ENCODE measurements at regions not wholly inside any gene's neighbourhood (a gene's known extent, or its start where the extent isn't known, plus 50 kb on each side); places are given as distances from the start of the nearest gene placed in this dataset.

DNA sequence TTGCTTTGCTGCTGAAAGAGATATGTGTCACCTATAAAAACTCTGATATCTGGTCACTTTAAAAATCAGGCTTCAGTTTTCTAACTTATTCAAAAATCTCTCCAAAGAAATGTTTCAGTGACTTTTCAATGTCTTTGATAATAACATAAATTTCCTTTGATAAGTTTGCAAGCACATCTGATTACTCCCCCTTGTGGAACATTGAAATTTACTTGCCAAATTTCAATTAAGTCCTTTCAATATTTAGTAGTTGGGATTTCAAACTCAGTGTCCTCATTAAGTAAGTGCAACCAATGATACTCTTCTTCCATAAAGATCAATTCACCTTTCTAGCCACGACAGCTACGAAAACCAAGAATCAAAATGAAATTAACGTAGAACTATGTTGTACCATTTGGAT is 151.3 kb upstream of the FAM47C start:
- no peak overlapping the region for H3K4me3 ChIP-seq (ENCODE audit: low read depth, low read length)
- no peaks in the 10 kb centered on the region for H3K9me3 ChIP-seq (ENCODE audit: severe bottlenecking)
- no peaks in the 10 kb centered on the region for H3K36me3 ChIP-seq
- H3K27ac ChIP-seq, result no peak overlapping the region
- H3K27me3 ChIP-seq (ENCODE audit: insufficient read depth, low read depth, severe bottlenecking), result no peaks in the 10 kb centered on the region
- TF ChIP-seq, protein P1, sequence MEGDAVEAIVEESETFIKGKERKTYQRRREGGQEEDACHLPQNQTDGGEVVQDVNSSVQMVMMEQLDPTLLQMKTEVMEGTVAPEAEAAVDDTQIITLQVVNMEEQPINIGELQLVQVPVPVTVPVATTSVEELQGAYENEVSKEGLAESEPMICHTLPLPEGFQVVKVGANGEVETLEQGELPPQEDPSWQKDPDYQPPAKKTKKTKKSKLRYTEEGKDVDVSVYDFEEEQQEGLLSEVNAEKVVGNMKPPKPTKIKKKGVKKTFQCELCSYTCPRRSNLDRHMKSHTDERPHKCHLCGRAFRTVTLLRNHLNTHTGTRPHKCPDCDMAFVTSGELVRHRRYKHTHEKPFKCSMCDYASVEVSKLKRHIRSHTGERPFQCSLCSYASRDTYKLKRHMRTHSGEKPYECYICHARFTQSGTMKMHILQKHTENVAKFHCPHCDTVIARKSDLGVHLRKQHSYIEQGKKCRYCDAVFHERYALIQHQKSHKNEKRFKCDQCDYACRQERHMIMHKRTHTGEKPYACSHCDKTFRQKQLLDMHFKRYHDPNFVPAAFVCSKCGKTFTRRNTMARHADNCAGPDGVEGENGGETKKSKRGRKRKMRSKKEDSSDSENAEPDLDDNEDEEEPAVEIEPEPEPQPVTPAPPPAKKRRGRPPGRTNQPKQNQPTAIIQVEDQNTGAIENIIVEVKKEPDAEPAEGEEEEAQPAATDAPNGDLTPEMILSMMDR (IDR thresholded peaks at IDR 0.05; ENCODE audit: low read depth, low read length), result no peak
- DNase-seq, result no peak

DNA sequence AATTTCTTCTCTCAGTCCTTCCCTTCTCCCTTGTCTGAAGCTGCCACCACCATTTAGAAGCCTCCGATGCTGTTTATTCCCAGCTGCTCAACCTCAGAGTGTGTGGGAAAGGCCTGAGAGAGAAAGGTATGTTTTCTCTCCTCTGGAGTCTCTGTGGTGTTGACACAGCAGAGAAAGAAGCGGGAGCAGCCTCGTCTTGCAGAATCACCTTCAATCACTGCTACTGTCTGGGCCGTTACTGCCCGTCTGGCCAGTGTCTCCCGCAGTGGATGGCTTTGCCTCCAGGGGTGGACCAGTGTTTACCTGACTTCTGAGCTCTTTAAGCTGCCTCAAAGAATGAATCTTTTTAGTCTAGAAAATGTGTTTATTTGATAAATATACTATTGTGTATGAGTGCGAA is 148.9 kb upstream of the FAM47C start:
- Histone ChIP-seq H3K9me3 (ENCODE audit: severe bottlenecking) (no peaks in the 10 kb centered on the region), H3K36me3 (no peaks in the 10 kb centered on the region), H3K4me3 (ENCODE audit: low read depth, low read length) (no peak overlapping the region), H3K27ac (no peak overlapping the region), H3K27me3 (ENCODE audit: insufficient read depth, low read depth, severe bottlenecking) (no peaks in the 10 kb centered on the region)
- no peak for DNase-seq
- TF ChIP-seq, protein P1 (IDR thresholded peaks at IDR 0.05; ENCODE audit: low read depth, low read length), result no peak

GRCh38 chrX:36861601-36862000 is 146.6 kb upstream of the FAM47C start:
- no peak for DNase-seq

GRCh38 chrX:36867143-36867542 is 141.0 kb upstream of the FAM47C start:
- TF ChIP-seq, protein P1 (IDR thresholded peaks at IDR 0.05; ENCODE audit: low read depth, low read length), result 0 out of 2 replicates have a peak, but pooled peaks have one; percentile 4
- DNase-seq, result no peak
- H3K27ac ChIP-seq, result no peak overlapping the region

More at GRCh38 chrX:36861601-36862000, 146.6 kb upstream of the FAM47C start:
- Histone ChIP-seq H3K9me3 (ENCODE audit: severe bottlenecking) (no peaks in the 10 kb centered on the region), H3K36me3 (no peaks in the 10 kb centered on the region), H3K27me3 (ENCODE audit: insufficient read depth, low read depth, severe bottlenecking) (no peaks in the 10 kb centered on the region), H3K4me3 (ENCODE audit: low read depth, low read length) (no peak overlapping the region), H3K27ac (no peak overlapping the region)
- TF ChIP-seq, protein P1 (IDR thresholded peaks at IDR 0.05; ENCODE audit: low read depth, low read length), result no peak

DNA sequence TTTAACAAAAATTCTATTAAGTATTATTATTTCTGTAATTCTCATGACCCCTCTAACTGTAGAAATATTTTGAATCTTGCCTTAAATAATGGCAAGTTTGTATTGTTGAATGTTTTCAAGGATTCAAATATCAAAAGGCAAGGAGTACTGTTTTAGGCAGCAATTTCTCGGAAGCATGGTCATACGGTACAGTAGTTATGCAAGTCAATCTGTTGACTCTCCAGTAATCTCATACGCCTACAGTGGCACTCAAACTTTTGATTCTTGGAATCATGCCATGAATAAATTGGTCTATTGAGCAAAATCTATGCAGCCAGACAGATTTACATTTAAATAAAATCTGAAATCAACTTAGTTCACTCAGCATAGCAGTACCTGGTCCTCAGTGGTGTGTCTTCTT is 139.6 kb upstream of the FAM47C start:
- TF ChIP-seq, protein P1 (IDR thresholded peaks at IDR 0.05; ENCODE audit: low read depth, low read length), result no peak

More at GRCh38 chrX:36867143-36867542, 141.0 kb upstream of the FAM47C start:
- no peaks in the 10 kb centered on the region for H3K27me3 ChIP-seq (ENCODE audit: insufficient read depth, low read depth, severe bottlenecking)
- no peaks in the 10 kb centered on the region for H3K9me3 ChIP-seq (ENCODE audit: severe bottlenecking)
- no peak overlapping the region for H3K4me3 ChIP-seq (ENCODE audit: low read depth, low read length)
- H3K36me3 ChIP-seq, result no peaks in the 10 kb centered on the region

DNA sequence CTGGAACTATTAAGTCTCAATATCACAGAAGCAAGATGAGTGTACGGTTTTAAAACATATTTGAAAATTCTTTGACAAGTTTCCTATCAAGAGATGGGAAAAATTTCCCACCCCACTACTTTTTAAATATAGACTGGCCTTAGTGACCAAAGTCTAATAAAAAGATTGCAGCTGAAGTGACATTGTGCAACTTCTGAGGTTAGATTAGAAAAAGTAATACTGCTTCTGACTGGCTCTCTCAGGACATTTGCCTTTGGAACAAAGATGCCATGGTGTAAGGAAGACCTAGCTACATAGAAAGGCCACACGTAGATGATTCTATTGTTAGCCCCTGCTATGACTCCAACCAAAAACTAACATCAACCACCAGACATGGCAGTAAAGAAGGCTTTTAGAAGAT is 138.7 kb upstream of the FAM47C start:
- no peaks in the 10 kb centered on the region for H3K36me3 ChIP-seq
- no peak for DNase-seq
- H3K9me3 ChIP-seq (ENCODE audit: severe bottlenecking), result no peaks in the 10 kb centered on the region
- no peak overlapping the region for H3K27ac ChIP-seq
- H3K27me3 ChIP-seq (ENCODE audit: insufficient read depth, low read depth, severe bottlenecking), result no peaks in the 10 kb centered on the region
- TF ChIP-seq, protein P1 (IDR thresholded peaks at IDR 0.05; ENCODE audit: low read depth, low read length), result no peak
- no peak overlapping the region for H3K4me3 ChIP-seq (ENCODE audit: low read depth, low read length)

More for the DNA sequence above, 139.6 kb upstream of the FAM47C start:
- Histone ChIP-seq H3K9me3 (ENCODE audit: severe bottlenecking) (no peaks in the 10 kb centered on the region), H3K4me3 (ENCODE audit: low read depth, low read length) (no peak overlapping the region), H3K36me3 (no peaks in the 10 kb centered on the region), H3K27ac (no peak overlapping the region), H3K27me3 (ENCODE audit: insufficient read depth, low read depth, severe bottlenecking) (no peaks in the 10 kb centered on the region)
- DNase-seq, result no peak

All from WERI-Rb-1 (cell line).